Ovary (tissue), 3 donors: ENCODE measurements at regions not wholly inside any gene's neighbourhood (a gene's known extent, or its start where the extent isn't known, plus 50 kb on each side); places are given as distances from the start of the nearest gene placed in this dataset.

Experiments
- EP300 ChIP-seq: sonication (generic); formaldehyde crosslinking; IDR thresholded peaks from one replicate; pipeline ENCODE4 v1.6.1; 2017; ENCODE audit warnings: antibody characterized with exemption
- POLR2A ChIP-seq: fragments of 450-650 bp; IDR thresholded peaks from one replicate; pipeline ENCODE4 v1.6.1; 2017; ENCODE audit warnings: antibody characterized with exemption, mild to moderate bottlenecking, moderate library complexity
- TF ChIP-seq, protein P1 (sequence below), 3 donors: fragments of 450-650 bp in 2 of 3; fragments of 200-600 bp in 1 of 3; IDR thresholded peaks; one replicate each; pipeline versions ENCODE4 v1.5.1 to v1.8.0; 2016 to 2022; ENCODE audit warnings: antibody characterized with exemption in 3 of 3, mild to moderate bottlenecking in 1 of 3
- donor health status: DM: no; HTN: no; CAD: no.

GRCh38 chr12:107468182-107468581 lies 217.4 kb upstream of the PWP1 start:
- TF ChIP-seq, protein P1, sequence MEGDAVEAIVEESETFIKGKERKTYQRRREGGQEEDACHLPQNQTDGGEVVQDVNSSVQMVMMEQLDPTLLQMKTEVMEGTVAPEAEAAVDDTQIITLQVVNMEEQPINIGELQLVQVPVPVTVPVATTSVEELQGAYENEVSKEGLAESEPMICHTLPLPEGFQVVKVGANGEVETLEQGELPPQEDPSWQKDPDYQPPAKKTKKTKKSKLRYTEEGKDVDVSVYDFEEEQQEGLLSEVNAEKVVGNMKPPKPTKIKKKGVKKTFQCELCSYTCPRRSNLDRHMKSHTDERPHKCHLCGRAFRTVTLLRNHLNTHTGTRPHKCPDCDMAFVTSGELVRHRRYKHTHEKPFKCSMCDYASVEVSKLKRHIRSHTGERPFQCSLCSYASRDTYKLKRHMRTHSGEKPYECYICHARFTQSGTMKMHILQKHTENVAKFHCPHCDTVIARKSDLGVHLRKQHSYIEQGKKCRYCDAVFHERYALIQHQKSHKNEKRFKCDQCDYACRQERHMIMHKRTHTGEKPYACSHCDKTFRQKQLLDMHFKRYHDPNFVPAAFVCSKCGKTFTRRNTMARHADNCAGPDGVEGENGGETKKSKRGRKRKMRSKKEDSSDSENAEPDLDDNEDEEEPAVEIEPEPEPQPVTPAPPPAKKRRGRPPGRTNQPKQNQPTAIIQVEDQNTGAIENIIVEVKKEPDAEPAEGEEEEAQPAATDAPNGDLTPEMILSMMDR (IDR thresholded peaks at IDR 0.05), result no peak
- TF ChIP-seq POLR2A, result no peak
- TF ChIP-seq EP300, result no peak
